GM18870 (cell line): ENCODE measurements at regions not wholly inside any gene's neighbourhood (a gene's known extent, or its start where the extent isn't known, plus 50 kb on each side); places are given as distances from the start of the nearest gene placed in this dataset.

Experiments used
- ATAC-seq: cut with Tn5 transposase; IDR thresholded peaks from one replicate; pipeline ENCODE4 v1.9.1; 2021; ENCODE audit warnings: moderate library complexity; ENCODE audit not compliant: unreplicated experiment

DNA sequence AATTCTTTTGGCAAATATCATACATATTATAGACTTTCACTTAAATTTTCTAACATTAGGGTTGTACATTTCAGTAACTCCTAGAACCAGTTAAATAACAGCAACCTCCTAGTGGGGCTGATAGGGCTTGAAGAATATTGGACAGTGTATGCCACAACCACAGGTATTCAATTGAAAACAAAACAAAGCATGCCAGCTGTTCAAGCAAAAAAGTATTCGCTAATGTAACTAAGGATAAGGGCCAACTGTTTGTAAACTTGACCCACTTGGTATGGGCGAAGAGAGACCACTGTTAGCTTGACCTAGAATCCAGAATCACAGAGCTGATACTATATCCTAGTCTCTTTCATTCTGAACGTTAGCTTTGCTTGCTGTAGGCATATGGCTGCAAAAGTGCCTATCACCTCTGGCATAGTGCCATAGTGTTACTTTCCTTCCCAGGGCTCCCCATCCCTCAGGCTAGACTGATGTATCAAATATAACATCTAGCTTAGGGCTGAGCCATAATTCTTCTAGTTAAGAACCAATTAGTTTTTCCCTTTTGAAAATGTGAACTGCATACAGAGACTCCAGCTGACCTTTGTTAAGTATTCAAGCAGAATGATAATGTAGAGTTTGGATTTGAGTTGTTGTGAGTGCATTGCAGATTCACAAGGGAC, 458.8 kb upstream of the NRXN1 start:
- no peak for ATAC-seq

DNA sequence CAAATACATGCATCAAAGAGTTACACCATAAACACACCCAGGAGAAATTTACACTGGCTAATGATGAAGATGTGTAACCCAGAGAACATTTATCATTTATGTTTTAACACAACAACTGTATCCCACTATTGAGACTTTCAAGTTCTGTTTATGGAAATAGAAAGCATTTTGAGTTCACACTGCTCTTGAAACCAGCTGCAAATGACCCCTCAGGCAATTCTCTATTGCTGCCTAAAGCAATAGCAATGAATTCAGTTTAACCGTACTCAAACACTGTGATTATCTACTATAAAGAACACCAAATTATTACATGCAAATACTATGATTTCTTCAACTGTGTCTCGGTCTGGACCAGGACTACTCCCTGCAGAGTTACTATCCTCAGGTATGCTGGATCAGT, 452.7 kb upstream of the NRXN1 start:
- no peak for ATAC-seq

DNA sequence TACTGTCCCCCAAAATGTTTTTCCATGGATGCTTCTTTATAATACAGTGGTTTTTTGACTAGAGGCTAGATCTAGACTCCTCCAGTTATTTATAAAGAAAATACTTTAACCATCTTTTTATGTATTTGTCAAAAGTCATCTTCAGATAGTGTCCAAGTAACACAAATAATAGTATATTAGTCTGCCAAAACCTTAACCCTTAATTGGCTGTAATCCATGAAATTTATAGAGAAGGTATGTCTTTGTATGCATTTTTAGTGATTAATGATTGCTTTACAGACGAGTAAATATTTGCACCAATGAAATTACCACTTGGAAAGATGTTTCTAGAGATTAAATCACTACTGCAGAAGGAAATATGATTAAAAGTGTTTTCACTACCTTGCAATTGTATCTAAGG, 451.8 kb upstream of the NRXN1 start:
- ATAC-seq, result no peak

DNA sequence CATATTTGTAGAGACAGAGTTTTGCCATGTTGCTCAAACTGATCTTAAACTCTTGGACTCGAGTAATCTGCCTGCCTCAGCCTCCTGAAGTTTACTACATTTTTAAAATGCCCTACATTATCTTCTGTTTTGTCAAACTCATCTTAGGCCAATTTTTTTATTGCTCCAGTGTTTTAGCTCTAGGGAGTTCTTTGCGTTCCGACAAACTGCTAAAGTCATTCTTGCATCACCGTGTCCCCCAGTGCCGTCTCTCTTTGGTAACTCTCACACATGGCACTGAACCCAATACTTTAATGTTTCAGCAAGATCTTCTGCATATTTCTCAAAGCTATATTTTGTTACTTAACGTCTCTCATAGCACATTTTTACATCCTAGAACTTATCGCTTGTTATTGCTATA, 440.9 kb upstream of the NRXN1 start:
- ATAC-seq, result no peak

DNA sequence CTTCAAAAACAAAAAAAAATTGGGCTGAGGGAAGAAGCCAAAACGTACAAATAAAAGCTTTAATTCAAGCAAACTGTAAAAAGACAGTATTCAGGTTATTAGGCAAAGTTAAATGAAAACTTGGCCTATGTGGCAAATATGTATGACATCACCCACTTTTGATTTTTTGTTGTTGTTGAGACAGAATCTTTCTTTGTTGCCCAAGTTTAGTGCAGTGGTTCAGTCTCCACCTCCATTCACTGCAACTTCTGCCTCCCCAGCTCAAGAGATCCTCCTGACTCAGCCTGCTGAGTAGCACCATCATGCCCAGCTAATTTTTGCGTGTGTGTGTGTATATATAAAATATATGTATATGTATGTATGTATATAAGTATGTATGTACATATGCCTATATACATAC, 440.4 kb upstream of the NRXN1 start:
- ATAC-seq, result no peak

DNA sequence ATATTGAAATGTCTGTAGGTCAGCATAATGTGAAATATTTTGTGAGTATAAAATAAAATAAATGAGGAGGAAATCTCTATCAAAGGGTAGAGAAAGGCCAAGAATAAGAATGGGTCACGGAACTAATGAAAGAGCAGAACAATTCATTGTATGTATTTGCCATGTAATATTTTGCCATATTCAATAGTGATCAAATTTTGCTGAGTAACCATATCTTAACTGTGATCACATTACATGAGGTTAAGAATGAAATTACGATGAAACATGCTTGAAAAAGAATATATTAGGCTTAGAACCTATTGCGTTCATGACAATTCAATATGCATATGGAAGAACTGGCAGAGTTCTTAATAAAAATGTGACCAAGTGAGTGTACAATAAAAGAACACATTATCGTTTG, 437.2 kb upstream of the NRXN1 start:
- ATAC-seq, result no peak

DNA sequence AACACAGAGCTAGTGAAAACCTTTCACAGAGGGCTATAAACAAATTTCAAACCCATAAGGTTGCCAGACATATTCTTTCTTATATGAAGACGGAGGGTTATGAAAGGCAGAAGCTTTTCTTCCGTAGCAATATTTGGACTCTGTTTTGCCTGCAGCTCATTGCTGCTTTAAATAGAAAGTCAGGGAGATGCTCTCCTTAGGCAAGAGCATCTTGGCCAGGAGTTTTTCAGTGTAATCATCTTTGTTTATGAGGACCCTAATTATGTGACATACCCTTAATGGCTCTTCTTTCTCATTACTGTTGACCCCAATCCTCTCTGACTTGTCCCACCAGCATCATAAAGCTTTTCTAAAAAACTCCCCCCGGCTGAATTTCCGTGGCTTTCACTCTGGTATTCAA, 433.4 kb upstream of the NRXN1 start:
- ATAC-seq, result no peak

DNA sequence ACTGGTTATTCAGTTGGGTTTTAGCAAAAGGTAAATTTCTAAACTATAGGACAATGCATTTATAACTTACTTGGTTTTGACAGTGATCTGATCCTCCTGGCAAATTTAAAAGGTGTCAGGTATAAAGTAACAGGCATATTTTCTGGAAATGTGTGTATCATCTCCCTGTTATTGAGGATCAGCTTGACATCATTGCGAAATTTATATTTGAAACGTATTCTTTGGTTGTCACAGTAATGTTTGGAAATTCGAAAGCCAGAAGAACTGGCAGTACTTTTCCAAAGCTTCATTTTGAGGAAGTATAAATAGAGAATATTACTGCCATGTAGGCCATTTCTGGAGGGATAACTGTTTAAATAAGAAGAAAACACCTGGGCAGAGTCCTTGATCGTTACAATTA, 422.2 kb upstream of the NRXN1 start:
- ATAC-seq, result no peak

DNA sequence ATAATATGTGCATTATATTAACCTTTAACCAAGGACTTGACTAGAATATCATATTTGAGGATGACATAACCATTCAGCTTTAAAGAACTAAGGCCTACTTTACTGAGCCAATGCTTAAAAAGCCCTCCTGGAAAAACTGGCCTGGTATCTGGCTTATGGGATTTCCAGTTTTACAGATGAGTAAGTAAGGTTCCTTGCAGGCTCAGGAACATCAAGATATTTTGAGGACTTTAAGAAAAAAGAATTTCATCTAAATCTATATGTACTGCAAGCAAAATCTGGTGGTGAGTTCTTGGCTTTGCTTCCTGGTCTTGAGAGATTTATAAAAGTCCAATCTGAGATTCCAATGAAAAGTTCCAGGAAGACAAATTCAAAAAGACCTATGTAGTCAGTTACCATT, 417.0 kb upstream of the NRXN1 start:
- no peak for ATAC-seq

DNA sequence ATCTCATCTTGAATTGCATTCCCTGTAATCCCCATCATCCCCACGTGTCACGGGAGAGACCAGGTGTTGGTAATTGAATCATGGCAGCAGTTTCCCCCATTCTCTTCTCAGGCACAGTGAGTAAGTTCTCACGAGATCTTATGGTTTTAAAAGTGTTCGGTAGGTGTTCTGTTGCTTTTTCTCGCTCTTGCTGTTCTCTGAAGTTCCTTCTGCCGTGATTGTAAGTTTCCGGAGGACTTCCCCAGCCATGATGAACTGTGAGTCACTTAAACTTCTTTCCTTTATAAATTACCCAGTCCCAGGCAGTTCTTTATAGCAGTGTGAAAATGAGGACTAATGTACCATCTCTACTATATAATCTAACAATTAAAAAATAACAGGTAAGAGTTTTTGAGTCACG, 409.9 kb upstream of the NRXN1 start:
- no peak for ATAC-seq

DNA sequence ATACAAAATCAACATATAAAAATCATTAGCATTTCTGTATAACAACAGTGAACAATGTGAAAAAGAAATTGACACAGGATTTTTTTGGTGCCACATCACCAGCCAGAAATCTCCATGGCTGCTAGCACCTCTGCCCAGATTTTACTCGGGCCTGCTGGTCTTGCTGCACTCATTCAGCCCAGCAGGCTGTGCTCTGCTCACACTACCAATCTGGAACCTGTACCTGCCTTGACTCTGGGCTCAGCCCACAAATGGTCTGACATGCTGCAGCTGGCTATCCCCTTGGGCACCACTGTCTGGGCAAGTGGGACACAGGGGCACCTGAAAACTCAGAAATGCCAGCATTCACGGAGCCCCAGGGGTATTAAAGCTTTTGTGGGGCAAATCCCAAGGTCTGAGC, 392.5 kb upstream of the NRXN1 start:
- ATAC-seq, result no peak

DNA sequence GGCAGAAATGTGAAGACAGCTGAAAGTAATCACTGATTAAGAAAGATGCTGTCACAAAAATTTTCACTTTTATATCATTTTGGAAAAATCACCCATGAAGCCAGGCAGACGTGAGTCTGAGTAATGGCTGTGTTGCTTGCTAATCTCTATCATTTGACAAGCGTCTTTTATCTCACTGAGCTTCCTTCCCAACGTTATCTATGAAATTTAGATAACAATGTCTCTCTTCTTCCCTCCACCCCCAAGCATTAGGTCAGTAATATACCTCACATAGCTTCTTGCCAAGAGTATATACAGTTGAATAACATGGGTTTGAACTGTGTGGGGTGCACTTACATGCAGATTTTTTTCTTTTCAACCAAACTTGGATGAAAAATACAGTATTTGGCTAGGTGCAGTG, 388.6 kb upstream of the NRXN1 start:
- ATAC-seq, result no peak

DNA sequence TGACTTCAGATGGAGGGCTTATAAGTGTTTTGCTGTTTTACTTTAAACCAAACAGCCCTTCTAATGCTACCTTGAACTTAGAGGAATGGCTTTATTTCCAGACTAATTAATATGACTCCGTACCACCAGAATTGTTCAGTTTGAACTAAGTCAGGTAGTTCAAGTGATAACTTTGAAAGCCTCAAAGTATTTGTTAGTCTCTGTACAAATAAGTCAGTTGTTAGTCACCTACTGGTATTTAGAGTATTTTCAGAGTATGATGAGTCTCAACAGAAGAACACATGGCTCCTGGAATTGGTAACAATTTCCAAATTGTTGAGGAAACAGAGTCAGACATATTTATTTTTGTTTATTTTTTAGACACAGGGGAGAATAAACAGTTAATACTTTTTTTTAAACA, 381.8 kb upstream of the NRXN1 start:
- ATAC-seq, result no peak

DNA sequence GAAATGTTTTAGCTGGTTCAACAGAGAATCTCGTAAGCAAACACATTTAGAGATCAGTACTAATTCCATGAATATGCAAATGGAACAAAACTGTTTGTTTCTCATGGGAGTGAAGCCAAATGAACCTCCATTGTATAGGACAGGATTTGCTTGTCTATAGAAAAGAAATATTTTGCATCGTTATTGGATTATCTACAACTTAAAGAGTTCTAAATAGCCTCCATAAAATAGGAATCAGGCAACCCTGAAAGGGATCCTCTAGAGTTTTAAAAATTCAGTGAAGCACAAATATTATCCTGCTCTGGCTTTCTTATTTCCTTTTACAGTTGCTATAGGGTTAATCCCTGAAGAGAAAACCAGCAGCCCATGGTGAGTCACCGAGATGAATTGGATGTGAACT, 378.4 kb upstream of the NRXN1 start:
- ATAC-seq, result no peak

DNA sequence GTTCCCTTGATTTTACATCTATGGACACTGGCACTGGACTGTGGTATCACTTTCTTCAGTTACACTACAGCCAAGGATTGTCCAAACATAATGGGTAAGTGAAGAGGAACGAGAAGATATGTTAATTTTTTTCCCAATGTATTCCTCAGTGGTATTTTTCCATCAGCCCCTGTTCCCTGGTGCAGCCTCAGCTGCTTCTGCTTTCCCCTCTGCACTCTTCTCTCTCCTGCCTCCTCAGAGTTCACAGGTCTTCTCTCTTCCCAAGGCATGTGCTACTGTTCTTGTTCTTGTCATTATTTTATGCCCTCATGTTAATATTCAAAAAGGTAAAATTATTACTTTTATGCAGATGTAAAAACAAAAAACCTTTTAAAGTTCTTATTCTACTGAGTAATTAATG, 378.0 kb upstream of the NRXN1 start:
- no peak for ATAC-seq

DNA sequence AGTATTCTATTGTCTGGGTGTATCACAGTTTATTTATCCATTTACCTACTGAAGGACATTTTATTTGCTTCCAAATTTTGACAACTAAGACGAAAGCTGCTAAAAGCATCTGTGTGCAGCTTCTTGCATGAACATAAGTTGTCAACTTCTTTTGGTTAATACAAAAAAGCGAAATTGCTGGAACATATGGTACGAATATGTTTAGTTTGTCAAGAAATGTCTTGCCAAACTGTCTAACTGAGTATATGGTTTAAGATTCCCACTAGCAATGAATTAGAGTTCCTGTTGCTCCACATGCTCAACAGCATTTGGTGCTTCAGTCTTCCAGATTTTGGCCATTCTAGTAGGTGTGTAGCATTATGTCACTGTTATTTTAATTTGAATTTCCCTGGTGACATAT, 372.3 kb upstream of the NRXN1 start:
- ATAC-seq, result no peak

DNA sequence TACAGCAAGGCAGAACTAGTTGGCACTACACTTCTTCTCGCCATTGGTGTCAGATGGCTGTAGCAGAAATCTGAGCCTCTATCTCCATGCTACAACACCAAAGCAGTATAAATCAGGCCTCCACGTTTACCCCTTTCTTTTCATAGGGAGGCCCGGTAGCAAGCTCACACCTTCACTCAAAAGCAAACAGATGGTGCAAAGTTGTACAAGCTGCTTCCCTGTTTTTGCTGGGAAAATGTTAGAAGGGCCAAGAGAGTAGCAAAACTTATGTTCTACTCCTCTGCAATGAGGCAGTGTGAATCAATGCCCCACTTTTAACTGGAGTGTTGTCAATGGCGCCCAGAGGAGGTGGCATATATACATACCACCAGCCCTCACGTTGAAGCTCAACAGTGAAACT, 369.6 kb upstream of the NRXN1 start:
- no peak for ATAC-seq

DNA sequence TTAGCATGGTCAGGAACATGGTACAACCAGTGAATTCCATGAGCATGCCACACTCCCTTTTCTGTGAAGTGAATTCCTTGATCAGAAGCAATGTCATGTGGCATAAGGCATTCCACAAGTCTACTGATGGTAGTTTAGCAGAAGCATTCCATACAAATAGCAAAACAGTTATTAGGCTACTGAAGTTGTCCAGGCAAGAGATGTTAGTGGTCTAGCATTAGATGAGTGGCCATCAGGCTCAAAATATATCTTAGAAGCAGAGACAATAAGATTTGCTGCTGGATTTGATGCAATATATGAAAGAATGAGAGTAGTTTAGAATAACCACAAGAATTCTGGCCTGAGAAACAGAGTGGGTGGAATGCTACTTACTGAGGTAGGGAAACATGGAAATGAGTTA, 355.3 kb upstream of the NRXN1 start:
- ATAC-seq, result no peak

DNA sequence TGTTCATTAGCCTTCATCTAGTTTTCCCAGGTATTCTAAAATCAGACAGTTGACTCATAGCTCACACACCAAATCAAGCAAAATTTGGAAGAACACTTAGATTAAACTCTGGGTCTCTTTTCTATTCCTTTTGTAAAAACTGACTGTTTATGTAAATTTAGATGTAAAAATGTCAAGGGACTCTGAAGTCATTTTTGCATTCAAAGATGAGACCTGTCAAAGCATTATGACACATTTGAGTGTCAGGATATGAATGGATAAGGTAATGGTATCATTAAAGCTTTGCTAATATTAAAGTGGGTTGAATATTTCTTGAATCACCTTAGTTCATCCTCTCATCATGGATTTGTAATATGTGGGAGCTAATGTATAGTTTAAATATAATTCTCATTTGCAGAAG, 348.1 kb upstream of the NRXN1 start:
- ATAC-seq, result no peak

DNA sequence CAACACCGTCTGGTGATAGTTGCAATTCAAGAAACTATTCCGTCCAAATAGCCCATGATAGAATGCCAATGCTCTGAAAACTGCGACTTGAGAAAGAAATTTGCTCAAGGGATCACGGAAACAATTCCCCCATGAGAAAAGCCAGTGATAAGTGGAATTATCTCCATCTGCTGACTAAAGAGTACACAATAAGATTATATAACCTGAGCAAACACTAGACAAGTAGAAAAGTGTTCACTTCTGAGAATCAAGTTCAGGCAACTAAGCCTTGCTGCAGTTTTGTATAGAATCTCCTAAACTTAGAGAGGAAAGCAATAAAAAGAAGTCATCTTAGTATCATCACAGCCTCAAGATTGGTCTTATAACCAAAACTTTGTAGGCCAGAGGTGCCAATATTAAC, 336.3 kb upstream of the NRXN1 start:
- no peak for ATAC-seq

DNA sequence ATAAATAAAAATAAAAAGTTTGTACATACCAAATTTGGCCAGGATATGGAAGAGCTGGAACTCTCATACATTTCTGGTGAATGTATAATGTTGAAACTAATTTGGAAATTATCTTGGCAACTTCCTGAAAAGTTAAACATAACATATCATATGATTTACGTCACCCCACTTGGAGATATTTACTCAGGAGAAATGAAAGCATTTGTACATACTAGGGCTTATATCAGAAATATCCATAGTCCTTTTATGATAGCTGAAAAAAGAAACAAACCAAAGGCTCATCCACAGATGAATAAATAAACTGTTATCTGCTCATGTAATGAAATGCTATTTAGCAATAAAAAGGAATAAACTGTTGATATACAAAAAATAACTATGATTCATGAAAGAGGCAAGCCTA, 318.2 kb upstream of the NRXN1 start:
- ATAC-seq, result no peak

DNA sequence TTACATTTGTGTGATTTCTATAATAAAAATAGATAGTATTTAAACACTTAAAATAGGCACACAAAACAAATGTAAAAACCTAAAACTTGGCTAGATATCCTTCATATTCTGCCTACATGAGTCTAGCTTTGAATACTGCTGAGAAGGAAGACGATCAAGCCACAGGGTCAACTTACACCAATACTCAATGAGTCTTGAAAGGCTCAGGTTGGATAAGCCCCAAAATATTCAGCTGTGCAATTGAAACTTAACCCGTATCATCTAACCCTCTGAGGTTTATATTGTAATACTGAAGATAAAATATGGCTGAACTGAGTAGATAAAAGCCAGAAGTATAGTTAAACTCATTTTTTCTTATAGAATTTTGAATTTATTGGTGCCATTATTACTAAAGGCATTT, 313.0 kb upstream of the NRXN1 start:
- ATAC-seq, result no peak
